ENCODE measurements at regions not wholly inside any gene's neighbourhood (a gene's known extent, or its start where the extent isn't known, plus 50 kb on each side); places are given as distances from the start of the nearest gene placed in this dataset.

DNA sequence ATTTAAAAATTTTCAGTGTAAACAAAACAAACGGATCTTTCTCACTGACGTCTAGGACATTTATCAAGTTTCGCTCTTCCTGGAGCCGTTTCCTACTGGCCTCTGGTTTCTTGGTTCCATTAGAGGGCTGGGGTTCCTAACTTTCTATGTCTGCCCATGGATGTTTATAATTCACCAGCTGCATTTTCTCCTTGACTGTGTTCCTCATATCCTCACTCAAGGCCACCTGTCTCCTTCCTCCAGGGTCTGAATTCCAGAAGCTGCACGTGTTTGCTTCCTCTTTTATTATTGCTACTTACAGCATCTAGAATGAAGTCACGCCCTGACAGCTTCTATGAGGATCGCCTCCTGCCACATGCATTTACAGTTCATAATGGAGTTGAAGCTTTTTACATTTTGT is 74.1 kb upstream of the BASP1 start:
- ChIA-PET CTCF (interaction anchor here (3.1 to 4.5 kb wide), 2 partner anchors 11 to 46 kb away, joined by 6 to 50 read pairs; no protein-coding TSS in a partner anchor), POLR2A (no interaction called here)
- H3K4me3 ChIP-seq (ENCODE audit: low read depth, low read length): no peak overlapping the region
- DNase-seq (ENCODE audit: low read depth, low spot score): no peak
- TF ChIP-seq, protein P1, sequence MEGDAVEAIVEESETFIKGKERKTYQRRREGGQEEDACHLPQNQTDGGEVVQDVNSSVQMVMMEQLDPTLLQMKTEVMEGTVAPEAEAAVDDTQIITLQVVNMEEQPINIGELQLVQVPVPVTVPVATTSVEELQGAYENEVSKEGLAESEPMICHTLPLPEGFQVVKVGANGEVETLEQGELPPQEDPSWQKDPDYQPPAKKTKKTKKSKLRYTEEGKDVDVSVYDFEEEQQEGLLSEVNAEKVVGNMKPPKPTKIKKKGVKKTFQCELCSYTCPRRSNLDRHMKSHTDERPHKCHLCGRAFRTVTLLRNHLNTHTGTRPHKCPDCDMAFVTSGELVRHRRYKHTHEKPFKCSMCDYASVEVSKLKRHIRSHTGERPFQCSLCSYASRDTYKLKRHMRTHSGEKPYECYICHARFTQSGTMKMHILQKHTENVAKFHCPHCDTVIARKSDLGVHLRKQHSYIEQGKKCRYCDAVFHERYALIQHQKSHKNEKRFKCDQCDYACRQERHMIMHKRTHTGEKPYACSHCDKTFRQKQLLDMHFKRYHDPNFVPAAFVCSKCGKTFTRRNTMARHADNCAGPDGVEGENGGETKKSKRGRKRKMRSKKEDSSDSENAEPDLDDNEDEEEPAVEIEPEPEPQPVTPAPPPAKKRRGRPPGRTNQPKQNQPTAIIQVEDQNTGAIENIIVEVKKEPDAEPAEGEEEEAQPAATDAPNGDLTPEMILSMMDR (IDR thresholded peaks at IDR 0.05; ENCODE audit: insufficient read depth, low read length, missing control alignments): no peak

DNA sequence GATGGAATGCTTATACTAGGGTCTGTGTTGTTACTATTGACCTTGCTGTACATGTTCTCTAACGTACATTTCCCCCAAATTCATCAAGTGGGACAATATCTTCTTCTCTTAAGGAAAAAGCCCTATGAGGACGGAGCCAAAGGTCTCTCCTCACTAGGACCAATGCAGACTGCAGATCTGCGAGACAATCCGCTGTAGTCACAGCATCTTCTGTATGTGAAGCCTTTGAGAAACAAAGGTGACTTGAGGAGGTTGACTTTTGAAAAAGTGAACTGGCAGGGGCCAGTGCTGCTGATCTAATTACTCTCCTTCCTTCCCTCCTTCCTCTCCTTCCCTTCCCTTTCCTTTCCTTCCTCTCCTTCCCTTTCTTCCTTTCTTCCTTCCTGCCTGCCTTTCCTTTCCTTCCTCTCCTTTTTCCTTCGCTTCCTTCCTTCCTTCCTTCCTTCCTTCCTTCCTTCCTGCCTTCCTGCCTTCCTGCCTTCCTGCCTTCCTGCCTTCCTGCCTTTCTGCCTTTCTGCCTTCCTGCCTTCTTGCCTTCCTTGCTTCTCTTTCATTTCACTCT is 71.1 kb upstream of the BASP1 start:
- no peak for DNase-seq (ENCODE audit: low read depth, low spot score)
- POLR2A ChIA-PET: no interaction called here
- TF ChIP-seq, protein P1 (IDR thresholded peaks at IDR 0.05; ENCODE audit: insufficient read depth, low read length, missing control alignments): no peak
- CTCF ChIA-PET: interaction anchor here (9.7 kb wide), 1 partner anchor 14 kb away, joined by 110 read pairs; no protein-coding TSS in a partner anchor
- no peak overlapping the region for H3K4me3 ChIP-seq (ENCODE audit: low read depth, low read length)

DNA sequence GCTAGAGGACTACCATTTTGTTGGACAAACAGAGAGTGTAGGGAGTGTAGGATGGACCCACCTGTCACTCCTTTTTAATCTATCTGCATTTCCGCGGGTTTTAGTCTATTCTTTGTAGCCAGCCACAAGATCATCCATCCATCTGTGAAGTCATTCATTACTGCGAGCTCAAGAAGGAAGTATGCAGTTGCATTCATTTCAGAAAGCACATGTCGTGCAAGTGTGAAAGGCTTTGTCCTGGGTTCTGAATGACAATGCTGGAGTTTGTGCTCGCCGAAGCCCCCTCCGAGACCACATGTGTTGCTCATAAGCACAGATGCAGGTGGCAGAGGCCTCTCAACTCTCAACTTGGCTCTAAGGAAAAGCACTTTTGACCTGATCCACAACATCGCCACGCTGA is 70.3 kb upstream of the BASP1 start:
- CTCF ChIA-PET: interaction anchor here (9.7 kb wide), 1 partner anchor 15 kb away, joined by 110 read pairs; no protein-coding TSS in a partner anchor
- no peak for DNase-seq (ENCODE audit: low read depth, low spot score)
- TF ChIP-seq, protein P1 (IDR thresholded peaks at IDR 0.05; ENCODE audit: insufficient read depth, low read length, missing control alignments): no peak

DNA sequence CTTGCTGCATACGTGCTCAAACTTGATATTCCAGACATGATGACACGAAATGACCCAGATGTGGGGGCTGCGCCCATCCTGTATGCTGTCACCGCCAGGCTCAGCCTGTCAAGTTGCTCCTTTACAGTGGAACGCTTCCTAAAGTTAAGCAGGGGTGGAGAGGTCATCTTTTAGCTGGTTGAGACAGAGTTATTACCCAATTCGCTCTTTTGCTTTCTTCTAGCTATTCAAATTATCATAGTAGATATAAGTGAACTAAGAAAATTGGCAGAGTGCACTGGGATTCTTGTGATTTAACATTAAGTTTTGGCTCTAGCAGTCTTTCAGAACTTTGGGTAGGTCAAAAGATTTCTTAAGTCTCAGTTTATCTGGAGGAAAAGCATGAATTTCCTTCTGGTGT is 69.8 kb upstream of the BASP1 start:
- H3K4me3 ChIP-seq (ENCODE audit: low read depth, low read length): no peak overlapping the region
- ChIA-PET POLR2A (no interaction called here), CTCF (interaction anchor here (9.7 kb wide), 1 partner anchor 16 kb away, joined by 110 read pairs; no protein-coding TSS in a partner anchor)
- TF ChIP-seq, protein P1 (IDR thresholded peaks at IDR 0.05; ENCODE audit: insufficient read depth, low read length, missing control alignments): no peak
- DNase-seq (ENCODE audit: low read depth, low spot score): no peak

More for the DNA sequence above, 70.3 kb upstream of the BASP1 start:
- POLR2A ChIA-PET: no interaction called here
- no peak overlapping the region for H3K4me3 ChIP-seq (ENCODE audit: low read depth, low read length)

DNA sequence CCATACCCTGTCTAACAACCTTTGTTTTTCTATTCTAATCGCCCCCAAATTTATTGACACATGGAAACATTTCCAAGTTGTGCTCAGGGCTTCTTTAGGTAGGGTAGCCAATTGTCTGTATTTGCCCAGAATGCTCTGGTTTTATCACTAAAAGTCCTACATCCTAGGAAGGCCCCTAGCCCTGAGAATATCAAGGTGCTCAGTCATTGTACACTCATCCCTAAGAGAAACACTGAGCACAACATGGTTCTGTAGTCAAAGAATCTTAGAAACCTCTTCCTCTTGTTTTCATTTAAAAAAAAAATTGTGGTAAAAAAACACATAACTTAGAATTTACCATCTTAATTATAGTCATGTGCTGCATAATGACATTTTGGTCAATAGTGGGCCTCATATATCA is 69.0 kb upstream of the BASP1 start:
- TF ChIP-seq, protein P1 (IDR thresholded peaks at IDR 0.05; ENCODE audit: insufficient read depth, low read length, missing control alignments): no peak
- DNase-seq (ENCODE audit: low read depth, low spot score): no peak
- CTCF ChIA-PET: interaction anchor here (1.0 to 9.7 kb wide), 2 partner anchors 17 to 41 kb away, joined by 3 to 110 read pairs; no protein-coding TSS in a partner anchor
- POLR2A ChIA-PET: no interaction called here
- H3K4me3 ChIP-seq (ENCODE audit: low read depth, low read length): no peak overlapping the region

DNA sequence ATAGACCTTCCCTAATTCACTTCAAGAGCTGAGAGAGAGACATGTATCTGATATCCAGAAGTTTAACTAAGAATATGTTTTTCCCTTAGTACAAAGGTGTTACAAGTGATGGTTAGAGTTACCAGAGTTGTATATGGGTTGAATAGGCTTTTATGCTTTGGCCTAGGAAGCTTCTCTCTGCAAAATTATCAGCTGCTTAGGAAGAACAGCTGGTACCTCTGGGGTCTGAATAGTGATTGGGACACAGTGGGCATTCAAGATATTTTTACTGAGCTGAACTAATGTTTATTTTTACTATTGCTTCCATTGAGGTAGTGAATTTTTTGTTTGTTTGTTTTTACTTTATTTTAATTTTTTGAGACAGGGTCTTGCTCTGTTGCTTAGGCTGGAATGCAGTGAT is 67.6 kb upstream of the BASP1 start:
- TF ChIP-seq, protein P1 (IDR thresholded peaks at IDR 0.05; ENCODE audit: insufficient read depth, low read length, missing control alignments): no peak
- DNase-seq (ENCODE audit: low read depth, low spot score): no peak
- no peak overlapping the region for H3K4me3 ChIP-seq (ENCODE audit: low read depth, low read length)
- POLR2A ChIA-PET: no interaction called here
- CTCF ChIA-PET: interaction anchor here (1.1 to 9.7 kb wide), 3 partner anchors 18 to 216 kb away, joined by 4 to 110 read pairs (median 5); no protein-coding TSS in a partner anchor

All from AG04449 (cell line).